ENCODE measurements at regions not wholly inside any gene's neighbourhood (a gene's known extent, or its start where the extent isn't known, plus 50 kb on each side); places are given as distances from the start of the nearest gene placed in this dataset.
"Not testable (repeated sequence)": the region's sequence is repeated elsewhere in the genome, so short reads cannot be mapped to it uniquely, and the experiment has no call there.

GRCh38 chr12:9450127-9450567, 157.6 kb downstream of the KLRB1 start:
- in situ Hi-C loops (cut with HindIII; ENCODE audit: low sequenced_read_pairs) = loop anchor here (25.0 kb wide), 1 partner anchor 88 kb away; no protein-coding TSS in a partner anchor

DNA sequence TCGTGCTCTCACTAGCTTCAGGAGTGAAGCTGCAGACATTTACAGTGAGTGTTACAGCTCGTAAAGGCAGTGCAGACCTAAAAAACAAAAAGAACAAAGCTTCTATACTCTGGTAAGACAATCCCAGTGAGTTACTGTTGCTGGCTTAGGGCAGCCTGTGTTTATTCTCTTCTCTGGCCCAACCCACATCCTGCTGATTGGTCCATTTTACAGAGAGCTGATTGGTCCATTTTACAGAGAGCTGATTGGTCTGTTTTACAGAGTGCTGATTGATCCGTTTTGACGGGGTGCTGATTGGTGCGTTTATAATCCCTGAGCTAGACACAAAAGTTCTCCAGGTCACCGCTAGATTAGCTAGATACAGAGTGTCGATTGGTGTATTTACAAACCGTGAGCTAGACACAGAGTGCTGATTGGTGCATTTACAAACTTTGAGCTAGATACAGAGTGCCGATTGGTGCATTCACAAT, 158.0 kb downstream of the KLRB1 start:
- in situ Hi-C loops (cut with HindIII; ENCODE audit: low sequenced_read_pairs) = loop anchor here (25.0 kb wide), 1 partner anchor 87 kb away; no protein-coding TSS in a partner anchor

DNA sequence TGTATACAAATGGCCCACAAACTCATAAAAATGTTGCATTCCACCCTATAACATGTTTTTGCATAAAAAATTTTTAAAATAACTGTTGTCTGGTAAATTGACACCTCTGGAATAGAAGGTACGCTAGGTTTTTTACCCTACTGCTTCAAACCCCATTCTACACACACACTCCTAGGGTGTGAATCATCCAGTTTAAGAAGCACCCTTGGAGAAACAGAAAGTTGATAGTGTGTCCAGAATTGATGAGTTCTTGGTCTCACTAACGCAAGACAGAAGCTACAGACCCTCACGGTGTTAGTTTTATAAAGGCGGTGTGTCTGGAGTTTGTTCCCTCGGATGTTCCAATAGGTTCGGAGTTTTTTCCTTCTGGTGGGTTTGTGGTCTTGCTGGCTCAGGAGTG, 158.5 kb downstream of the KLRB1 start:
- in situ Hi-C loops (cut with HindIII; ENCODE audit: low sequenced_read_pairs) = no loop called here

GRCh38 chr12:9448648-9449047, 159.1 kb downstream of the KLRB1 start:
- in situ Hi-C loops (cut with HindIII; ENCODE audit: low sequenced_read_pairs) = not testable (repeated sequence)

DNA sequence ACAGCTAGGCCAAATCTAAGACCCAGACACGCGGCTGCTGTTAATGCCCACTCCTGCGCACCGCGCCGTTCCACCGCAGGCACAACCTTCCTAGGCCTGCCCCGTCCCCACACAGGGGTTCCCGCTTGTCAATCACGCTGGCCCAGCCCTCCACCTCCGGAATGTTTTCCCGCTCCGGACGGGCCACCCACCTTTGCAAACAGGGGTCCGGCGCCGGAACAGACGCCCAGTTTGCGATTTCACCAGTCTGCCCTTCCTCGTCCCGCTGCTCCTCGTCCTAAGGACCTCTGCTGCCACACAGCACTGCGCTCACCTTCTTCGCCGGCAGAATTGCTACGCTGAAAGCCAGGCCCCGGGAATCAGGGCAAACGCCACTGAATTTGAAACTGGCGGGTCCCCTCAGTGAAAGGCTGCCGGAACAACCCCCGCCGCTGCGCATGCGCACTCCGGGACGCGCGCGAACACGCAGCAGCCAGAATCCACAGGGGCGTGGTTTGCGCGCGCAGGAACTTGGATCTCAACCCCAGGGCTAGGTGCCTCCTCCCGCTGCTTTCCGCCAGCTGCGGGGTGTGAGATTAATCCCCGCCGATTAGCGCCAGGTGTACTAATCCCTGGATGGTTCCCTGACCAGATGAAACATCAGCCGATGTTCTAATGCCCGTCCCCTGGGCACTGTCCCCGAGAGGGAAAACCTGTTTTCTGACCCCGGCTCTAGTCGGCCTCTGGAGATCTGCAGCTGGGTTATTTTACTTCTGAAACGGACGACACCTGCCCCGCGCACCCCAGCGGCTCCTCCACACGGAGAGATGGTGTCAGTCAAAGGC, 159.7 kb downstream of the KLRB1 start:
- in situ Hi-C loops (cut with HindIII; ENCODE audit: low sequenced_read_pairs) = not testable (repeated sequence)

DNA sequence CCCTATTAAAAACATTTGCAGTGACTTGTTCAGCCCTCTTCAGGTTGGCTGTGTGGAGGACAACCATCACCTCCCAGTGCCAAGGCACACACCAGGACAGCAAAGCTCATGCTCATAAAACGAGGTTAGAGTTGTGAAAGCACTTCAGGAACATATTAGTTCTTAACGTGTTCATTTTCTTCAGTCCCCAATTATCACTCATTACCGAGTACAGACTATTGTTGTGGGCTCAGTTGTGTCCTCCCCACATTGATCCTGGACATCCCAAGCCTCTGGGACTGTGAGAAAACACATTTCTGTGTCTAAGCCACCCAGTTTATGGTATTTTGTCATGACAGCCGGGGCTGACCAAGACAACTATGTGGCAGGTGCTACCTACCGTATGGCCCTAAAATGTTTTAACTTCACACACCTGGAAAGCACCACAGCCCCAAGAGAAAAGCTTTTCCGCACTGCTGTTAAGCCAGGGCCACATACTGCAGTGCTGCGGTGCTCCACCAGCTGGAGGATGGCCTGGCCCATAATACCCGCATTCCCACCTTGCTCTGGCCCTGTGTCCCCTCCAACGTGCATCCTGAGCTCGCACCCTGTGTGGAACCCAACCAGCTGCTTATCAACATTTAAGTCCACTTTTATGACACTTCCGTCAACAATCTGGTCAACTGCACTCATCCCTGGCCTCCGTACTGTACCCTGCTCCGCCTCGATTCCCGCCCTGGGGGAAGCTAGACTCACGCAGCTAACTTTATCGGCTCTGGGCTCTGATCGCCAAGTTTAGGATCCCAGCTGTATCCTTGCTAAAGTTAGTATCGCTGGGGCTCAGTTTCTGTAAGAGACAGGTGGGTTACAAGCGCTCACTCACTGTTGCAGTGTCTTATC, 160.6 kb downstream of the KLRB1 start:
- in situ Hi-C loops (cut with HindIII; ENCODE audit: low sequenced_read_pairs) = not testable (repeated sequence)

GRCh38 chr12:9440428-9440827, 167.3 kb downstream of the KLRB1 start:
- in situ Hi-C loops (cut with HindIII; ENCODE audit: low sequenced_read_pairs) = not testable (repeated sequence)

GRCh38 chr12:9435682-9436081, 172.0 kb downstream of the KLRB1 start:
- in situ Hi-C loops (cut with HindIII; ENCODE audit: low sequenced_read_pairs) = not testable (repeated sequence)

- in situ Hi-C loops (cut with HindIII; ENCODE audit: low sequenced_read_pairs) = not testable (repeated sequence)
Observed at GRCh38 chr12:9430385-9430784, 177.3 kb downstream of the KLRB1 start.

DNA sequence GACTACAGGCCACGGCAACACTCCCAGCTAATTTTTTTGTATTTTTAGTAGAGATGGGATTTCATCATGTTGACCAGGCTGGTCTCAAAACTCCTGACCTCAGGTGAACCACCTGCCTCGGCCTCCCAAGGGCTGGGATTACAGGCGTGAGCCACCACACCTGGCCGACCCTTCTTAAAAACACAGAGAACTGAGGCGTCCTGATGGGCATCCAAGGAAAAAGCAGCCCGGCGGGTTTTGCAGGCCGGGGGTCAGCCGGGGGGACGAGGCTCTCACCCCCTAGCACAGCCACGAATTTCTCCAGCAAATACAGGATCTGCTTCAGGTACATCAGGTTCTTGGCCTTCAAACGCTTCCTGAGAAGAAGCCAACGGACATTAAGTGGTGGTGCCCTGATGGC, 178.9 kb downstream of the KLRB1 start:
- in situ Hi-C loops (cut with HindIII; ENCODE audit: low sequenced_read_pairs) = not testable (repeated sequence)

DNA sequence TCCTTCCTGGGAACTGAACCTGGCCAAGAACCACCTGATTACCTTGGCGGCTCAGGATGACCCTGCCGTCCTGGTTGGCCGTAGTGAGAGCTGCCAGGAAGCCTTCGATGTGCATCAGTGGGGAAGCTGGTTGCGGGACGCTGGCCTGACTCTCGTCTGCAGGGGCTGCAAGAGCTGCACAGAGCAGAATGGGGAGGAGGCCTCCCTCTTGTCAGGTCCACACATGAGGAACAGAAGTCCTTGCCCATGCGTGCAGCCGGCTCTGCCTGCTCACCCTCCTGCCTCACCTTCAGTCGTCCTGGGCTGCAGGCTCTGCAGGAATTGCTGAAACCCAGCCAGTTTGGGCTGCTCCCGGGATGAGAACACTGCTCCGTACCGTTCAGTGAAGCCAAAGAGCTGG, 182.3 kb downstream of the KLRB1 start:
- in situ Hi-C loops (cut with HindIII; ENCODE audit: low sequenced_read_pairs) = not testable (repeated sequence)

- in situ Hi-C loops (cut with HindIII; ENCODE audit: low sequenced_read_pairs) = not testable (repeated sequence)
Observed at GRCh38 chr12:9424175-9424740, 183.5 kb downstream of the KLRB1 start.

DNA sequence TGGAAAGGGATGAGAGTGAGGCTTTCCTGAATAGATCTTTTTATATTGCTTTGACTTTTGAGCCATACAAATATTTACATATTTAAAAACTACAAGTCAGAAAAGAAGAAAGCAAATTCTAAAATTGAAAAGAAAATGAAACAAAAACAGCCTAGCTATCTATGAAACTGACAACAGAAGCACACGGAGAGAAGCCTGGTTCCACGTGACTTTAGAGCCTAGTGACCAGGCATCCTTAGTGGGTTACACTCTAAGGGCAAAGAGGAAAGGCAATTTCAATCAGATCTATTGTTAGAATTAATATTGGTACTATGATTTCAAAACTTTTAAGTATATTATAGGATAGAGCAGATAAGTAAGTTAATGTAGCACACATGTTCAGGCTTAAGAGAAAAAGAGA, 185.0 kb downstream of the KLRB1 start:
- in situ Hi-C loops (cut with HindIII; ENCODE audit: low sequenced_read_pairs) = not testable (repeated sequence)

DNA sequence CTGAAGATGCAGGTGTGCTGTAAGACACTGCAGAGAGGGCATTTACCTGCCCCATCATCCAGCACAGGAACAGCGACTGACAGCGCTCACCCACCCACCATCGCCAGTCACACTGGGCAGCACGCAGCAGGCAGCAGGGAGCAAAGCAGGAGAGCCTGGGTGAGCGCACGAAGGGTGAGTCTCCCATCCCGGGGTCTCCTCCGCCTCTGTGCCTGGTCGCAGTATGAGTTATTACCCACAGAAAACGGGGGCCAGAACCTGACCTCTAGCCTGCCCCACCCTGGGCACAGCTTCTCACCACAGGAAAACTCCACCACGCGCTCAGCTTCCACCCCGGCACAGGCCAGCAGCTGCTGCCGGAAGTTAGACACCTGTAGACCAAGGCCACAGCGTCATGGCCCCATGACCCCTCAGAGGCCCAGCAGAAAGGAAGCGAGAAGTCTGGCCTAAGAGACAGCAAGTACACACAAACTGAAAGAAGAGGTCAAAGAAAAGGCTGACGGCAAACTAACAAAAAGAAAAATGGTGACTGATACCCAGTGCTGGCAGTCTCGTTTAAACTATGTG, 186.1 kb downstream of the KLRB1 start:
- in situ Hi-C loops (cut with HindIII; ENCODE audit: low sequenced_read_pairs) = not testable (repeated sequence)

- in situ Hi-C loops (cut with HindIII; ENCODE audit: low sequenced_read_pairs) = not testable (repeated sequence)
Observed at GRCh38 chr12:9420817-9421519, 186.7 kb downstream of the KLRB1 start.

- in situ Hi-C loops (cut with HindIII; ENCODE audit: low sequenced_read_pairs) = not testable (repeated sequence)
Observed at GRCh38 chr12:9418669-9419041, 189.1 kb downstream of the KLRB1 start.

DNA sequence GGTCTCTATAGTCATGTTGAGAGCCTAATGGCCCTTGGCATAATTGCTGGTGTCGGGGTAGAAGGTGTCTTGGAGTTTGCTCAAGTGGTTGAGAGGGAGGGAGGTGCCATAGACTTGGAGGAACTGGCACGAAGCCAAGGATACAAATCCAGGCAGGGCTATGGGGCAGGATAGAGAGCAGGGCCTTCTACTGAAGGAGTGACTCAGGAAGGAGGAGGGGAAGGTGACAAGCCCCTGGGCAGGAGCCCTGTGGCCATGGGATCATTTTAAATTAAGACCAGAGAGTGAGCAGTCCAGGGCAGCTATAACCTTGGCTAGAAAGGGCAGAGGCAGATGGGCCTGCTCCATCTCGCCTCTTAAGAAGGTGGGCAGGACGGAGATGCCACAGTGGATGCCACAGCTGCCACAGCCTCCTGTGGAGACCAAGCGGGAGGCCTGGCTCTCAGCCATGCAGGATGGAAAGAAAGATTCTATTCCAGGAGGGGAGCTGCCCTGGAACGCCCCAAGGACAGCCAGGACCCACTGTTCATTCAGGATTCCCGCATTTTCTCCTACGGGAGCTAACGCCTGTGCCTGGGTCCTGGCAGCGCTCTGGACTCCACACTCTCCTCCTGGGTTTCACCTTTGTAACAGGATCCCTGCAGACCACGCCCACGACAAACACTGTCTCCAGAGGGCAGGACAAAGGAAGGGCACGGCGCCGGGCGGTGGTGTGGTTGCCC, 189.6 kb downstream of the KLRB1 start:
- in situ Hi-C loops (cut with HindIII; ENCODE audit: low sequenced_read_pairs) = not testable (repeated sequence)

DNA sequence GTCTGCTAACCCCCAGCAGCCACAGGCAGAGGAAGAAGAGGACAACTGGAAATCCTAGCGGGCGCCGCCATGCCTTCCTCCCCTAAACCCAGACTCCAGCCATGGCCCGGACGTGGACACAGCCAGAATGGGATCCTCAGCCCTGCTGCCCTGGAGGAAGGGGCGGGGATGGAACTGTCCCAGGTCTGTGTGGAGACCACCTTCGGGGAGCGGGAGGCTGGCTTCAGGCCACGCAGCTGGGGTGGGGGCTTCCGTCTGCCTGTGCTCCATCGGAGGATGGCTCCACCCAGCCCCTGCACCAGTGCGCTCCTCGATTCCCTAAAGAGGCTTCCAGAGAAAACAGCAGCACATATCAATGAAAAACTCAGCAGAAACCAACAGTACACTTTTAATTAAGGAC, 190.4 kb downstream of the KLRB1 start:
- in situ Hi-C loops (cut with HindIII; ENCODE audit: low sequenced_read_pairs) = not testable (repeated sequence)

GRCh38 chr12:9416346-9416745, 191.4 kb downstream of the KLRB1 start:
- in situ Hi-C loops (cut with HindIII; ENCODE audit: low sequenced_read_pairs) = not testable (repeated sequence)

DNA sequence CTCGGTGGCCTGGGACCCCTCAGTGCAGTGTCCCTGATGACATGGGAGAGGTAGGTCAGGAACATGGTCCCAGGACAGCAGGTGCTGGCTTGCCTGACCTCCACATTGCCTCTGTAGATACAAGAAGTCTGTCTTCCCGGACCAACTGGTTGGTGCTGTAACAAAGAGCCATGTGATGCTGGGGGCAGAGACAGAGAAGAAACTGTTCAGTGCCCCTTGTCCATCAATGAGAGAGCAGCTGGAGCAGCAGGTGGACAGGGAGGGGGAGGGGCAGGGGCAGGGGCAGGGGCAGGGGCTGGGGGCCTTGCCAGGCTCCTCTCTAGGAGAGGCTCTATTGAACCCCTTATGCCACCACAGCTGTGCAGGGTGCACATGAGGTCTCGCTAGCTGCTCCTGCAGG, 191.8 kb downstream of the KLRB1 start:
- in situ Hi-C loops (cut with HindIII; ENCODE audit: low sequenced_read_pairs) = not testable (repeated sequence)

Measured in endothelial cell of hepatic sinusoid (primary cell).